ENCODE measurements at regions not wholly inside any gene's neighbourhood (a gene's known extent, or its start where the extent isn't known, plus 50 kb on each side); places are given as distances from the start of the nearest gene placed in this dataset.
"Not testable (repeated sequence)": the region's sequence is repeated elsewhere in the genome, so short reads cannot be mapped to it uniquely, and the experiment has no call there.

DNA sequence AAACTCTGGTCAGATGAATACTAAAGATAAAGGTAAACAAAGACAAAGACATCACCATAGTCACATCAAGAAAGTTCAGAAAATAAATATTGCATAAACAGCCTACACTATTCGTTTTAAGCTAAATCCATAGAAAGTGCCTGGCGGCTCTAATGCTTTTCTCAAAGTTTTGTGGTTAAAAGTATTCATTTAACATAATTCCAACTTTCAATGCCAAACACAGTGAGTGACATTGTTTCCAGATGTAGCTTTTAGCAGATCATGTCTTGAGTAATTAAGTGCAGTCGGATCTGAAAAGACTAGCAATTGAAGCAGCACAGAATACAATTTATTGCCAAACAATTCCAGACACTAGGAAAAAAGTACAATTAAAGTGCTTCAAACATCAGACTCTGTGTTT, 287.1 kb upstream of the ADGRL3 start:
- H3K79me2 ChIP-seq (ENCODE audit: control insufficient read depth, insufficient read depth, low read length), result no peaks in the 10 kb centered on the region
- no peaks in the 10 kb centered on the region for H3K4me1 ChIP-seq (ENCODE audit: control insufficient read depth, extremely low read depth, insufficient read depth, low read length)
- intact Hi-C loops (cut with micrococcal nuclease), result no loop called here
- H3K4me2 ChIP-seq (ENCODE audit: insufficient read depth, low read length), result no peak overlapping the region
- ChIA-PET CTCF (no interaction called here), POLR2A (no interaction called here)
- FAIRE-seq (no peak), DNase-seq (ENCODE audit: low read depth, low spot score) (no peak)
- H2AFZ ChIP-seq (ENCODE audit: low read depth, low read length), result no peak overlapping the region
- dilution Hi-C loops (cut with MboI; ENCODE audit: extremely low pct_ligation_motif_present, low sequenced_read_pairs), result no loop called here
- H4K20me1 ChIP-seq (replicated peaks; ENCODE audit: control insufficient read depth, extremely low read depth, insufficient read depth, low read length), result no peaks in the 10 kb centered on the region
- TF ChIP-seq POLR2A (IDR thresholded peaks at IDR 0.05; ENCODE audit: low read depth, low read length) (no peak), MYC (IDR thresholded peaks at IDR 0.05; ENCODE audit: low read depth, low read length) (no peak), JUN (IDR thresholded peaks at IDR 0.05; ENCODE audit: borderline replicate concordance, insufficient read depth, insufficient read length, low read depth) (no peak), GATA2 (IDR thresholded peaks at IDR 0.05; ENCODE audit: insufficient read depth, insufficient read length, low read depth, low read length) (no peak)
- TF ChIP-seq, protein P1, sequence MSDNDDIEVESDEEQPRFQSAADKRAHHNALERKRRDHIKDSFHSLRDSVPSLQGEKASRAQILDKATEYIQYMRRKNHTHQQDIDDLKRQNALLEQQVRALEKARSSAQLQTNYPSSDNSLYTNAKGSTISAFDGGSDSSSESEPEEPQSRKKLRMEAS (IDR thresholded peaks at IDR 0.05; ENCODE audit: insufficient read depth, insufficient read length), result no peak
- H3K4me3 ChIP-seq (replicated peaks in 1 of 3; ENCODE audit: insufficient read depth in 1 of 3, low read depth in 1 of 3, low read length in 3 of 3), result no peak overlapping the region
- BruUV-seq (replicated peaks), result no TSS peak
- H3K36me3 ChIP-seq (ENCODE audit: control insufficient read depth in 2 of 2, extremely low read depth in 1 of 2, insufficient read depth in 2 of 2, low read length in 2 of 2), result no peaks in the 10 kb centered on the region
- no peak overlapping the region for H3K27ac ChIP-seq (ENCODE audit: insufficient read depth, low read depth, low read length)
- H3K9me1 ChIP-seq (replicated peaks; ENCODE audit: control insufficient read depth, extremely low read depth, insufficient read depth, low read length), result no peaks in the 10 kb centered on the region
- H3K9ac ChIP-seq (replicated peaks; ENCODE audit: extremely low read depth, insufficient read depth, low read length), result no peak overlapping the region
- H3K27me3 ChIP-seq (ENCODE audit: control insufficient read depth in 2 of 2, insufficient read depth in 2 of 2, low read length in 2 of 2), result no peaks in the 10 kb centered on the region
- no peaks in the 10 kb centered on the region for H3K9me3 ChIP-seq (replicated peaks; ENCODE audit: control insufficient read depth, insufficient read depth, low read length)

DNA sequence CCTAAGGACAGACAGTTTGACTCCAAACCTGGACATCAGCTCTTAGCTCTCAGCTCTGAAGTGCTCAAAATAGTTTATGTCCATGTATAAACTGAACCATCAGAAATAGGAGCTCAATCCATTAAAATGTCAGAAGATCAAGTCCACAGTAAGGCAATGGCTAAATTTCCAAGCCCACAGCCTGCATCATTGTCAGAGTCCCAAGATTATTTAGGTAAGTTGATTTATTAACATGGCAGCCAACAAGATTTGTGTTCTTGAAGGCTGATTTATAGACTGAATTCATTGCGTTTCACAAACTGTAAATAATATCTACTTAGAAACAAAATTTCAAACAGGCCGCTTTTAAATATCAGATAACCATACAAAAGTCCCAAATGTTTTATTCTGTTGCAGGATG, 286.5 kb upstream of the ADGRL3 start:
- no peaks in the 10 kb centered on the region for H4K20me1 ChIP-seq (replicated peaks; ENCODE audit: control insufficient read depth, extremely low read depth, insufficient read depth, low read length)
- no TSS peak for BruUV-seq (replicated peaks)
- no peaks in the 10 kb centered on the region for H3K36me3 ChIP-seq (ENCODE audit: control insufficient read depth in 2 of 2, extremely low read depth in 1 of 2, insufficient read depth in 2 of 2, low read length in 2 of 2)
- no peaks in the 10 kb centered on the region for H3K27me3 ChIP-seq (ENCODE audit: control insufficient read depth in 2 of 2, insufficient read depth in 2 of 2, low read length in 2 of 2)
- dilution Hi-C loops (cut with MboI; ENCODE audit: extremely low pct_ligation_motif_present, low sequenced_read_pairs) (no loop called here), intact Hi-C loops (cut with micrococcal nuclease) (no loop called here)
- H3K9me1 ChIP-seq (replicated peaks; ENCODE audit: control insufficient read depth, extremely low read depth, insufficient read depth, low read length), result no peaks in the 10 kb centered on the region
- H3K9ac ChIP-seq (replicated peaks; ENCODE audit: extremely low read depth, insufficient read depth, low read length), result no peak overlapping the region
- H3K9me3 ChIP-seq (replicated peaks; ENCODE audit: control insufficient read depth, insufficient read depth, low read length), result no peaks in the 10 kb centered on the region
- DNase-seq (ENCODE audit: low read depth, low spot score), result no peak
- CTCF ChIA-PET, result no interaction called here
- H3K79me2 ChIP-seq (ENCODE audit: control insufficient read depth, insufficient read depth, low read length), result no peaks in the 10 kb centered on the region
- no peak overlapping the region for H2AFZ ChIP-seq (ENCODE audit: low read depth, low read length)
- no peaks in the 10 kb centered on the region for H3K4me1 ChIP-seq (ENCODE audit: control insufficient read depth, extremely low read depth, insufficient read depth, low read length)
- no peak for FAIRE-seq
- no peak overlapping the region for H3K4me2 ChIP-seq (ENCODE audit: insufficient read depth, low read length)
- no peak overlapping the region for H3K4me3 ChIP-seq (replicated peaks in 1 of 3; ENCODE audit: insufficient read depth in 1 of 3, low read depth in 1 of 3, low read length in 3 of 3)
- H3K27ac ChIP-seq (ENCODE audit: insufficient read depth, low read depth, low read length), result no peak overlapping the region
- TF ChIP-seq, protein P1 (IDR thresholded peaks at IDR 0.05; ENCODE audit: insufficient read depth, insufficient read length), result no peak
- no peak for TF ChIP-seq GATA2 (IDR thresholded peaks at IDR 0.05; ENCODE audit: insufficient read depth, insufficient read length, low read depth, low read length)
- TF ChIP-seq EZH2 (IDR thresholded peaks at IDR 0.05; ENCODE audit: borderline replicate concordance, low read depth, low read length, severe bottlenecking), result no peak
- TF ChIP-seq, protein P2, sequence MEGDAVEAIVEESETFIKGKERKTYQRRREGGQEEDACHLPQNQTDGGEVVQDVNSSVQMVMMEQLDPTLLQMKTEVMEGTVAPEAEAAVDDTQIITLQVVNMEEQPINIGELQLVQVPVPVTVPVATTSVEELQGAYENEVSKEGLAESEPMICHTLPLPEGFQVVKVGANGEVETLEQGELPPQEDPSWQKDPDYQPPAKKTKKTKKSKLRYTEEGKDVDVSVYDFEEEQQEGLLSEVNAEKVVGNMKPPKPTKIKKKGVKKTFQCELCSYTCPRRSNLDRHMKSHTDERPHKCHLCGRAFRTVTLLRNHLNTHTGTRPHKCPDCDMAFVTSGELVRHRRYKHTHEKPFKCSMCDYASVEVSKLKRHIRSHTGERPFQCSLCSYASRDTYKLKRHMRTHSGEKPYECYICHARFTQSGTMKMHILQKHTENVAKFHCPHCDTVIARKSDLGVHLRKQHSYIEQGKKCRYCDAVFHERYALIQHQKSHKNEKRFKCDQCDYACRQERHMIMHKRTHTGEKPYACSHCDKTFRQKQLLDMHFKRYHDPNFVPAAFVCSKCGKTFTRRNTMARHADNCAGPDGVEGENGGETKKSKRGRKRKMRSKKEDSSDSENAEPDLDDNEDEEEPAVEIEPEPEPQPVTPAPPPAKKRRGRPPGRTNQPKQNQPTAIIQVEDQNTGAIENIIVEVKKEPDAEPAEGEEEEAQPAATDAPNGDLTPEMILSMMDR (IDR thresholded peaks at IDR 0.05; ENCODE audit: extremely low read depth in 1 of 2, insufficient read depth in 1 of 2, low read depth in 1 of 2, low read length in 2 of 2), result no peak
- TF ChIP-seq JUN (IDR thresholded peaks at IDR 0.05; ENCODE audit: borderline replicate concordance, insufficient read depth, insufficient read length, low read depth), result no peak
- TF ChIP-seq POLR2A (IDR thresholded peaks at IDR 0.05; ENCODE audit: low read depth, low read length), result no peak
- TF ChIP-seq POLR2AphosphoS5 (IDR thresholded peaks at IDR 0.05; ENCODE audit: insufficient read depth, low read depth, low read length), result no peak
- TF ChIP-seq FOS (IDR thresholded peaks at IDR 0.05; ENCODE audit: borderline replicate concordance, insufficient read depth, low read length), result no peak
- no peak for TF ChIP-seq MYC (IDR thresholded peaks at IDR 0.05; ENCODE audit: low read depth, low read length)
- POLR2A ChIA-PET, result no interaction called here

DNA sequence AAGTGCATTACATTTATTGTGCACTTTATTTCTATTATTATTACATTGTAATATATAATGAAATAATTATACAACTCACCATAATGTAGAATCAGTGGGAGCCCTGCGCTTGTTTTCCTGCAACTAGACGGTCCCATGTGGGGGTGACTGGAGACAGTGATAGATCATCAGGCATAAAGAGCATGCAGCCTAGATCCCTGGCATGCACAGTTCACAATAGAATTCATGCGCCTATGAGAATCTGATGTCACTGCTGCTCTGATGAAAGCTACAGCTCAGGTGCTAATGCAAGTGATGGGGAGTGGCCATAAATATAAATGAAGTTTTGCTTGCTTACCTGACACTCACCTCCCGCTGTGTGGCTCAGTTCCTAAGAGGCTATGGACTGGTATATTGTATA, 278.4 kb upstream of the ADGRL3 start:
- H3K9me1 ChIP-seq (replicated peaks; ENCODE audit: control insufficient read depth, extremely low read depth, insufficient read depth, low read length); H3K9me3 ChIP-seq (replicated peaks; ENCODE audit: control insufficient read depth, insufficient read depth, low read length); H3K79me2 ChIP-seq (ENCODE audit: control insufficient read depth, insufficient read depth, low read length); FAIRE-seq; H3K27ac ChIP-seq (ENCODE audit: insufficient read depth, low read depth, low read length); H3K9ac ChIP-seq (replicated peaks; ENCODE audit: extremely low read depth, insufficient read depth, low read length); H3K27me3 ChIP-seq (ENCODE audit: control insufficient read depth in 2 of 2, insufficient read depth in 2 of 2, low read length in 2 of 2); H3K4me1 ChIP-seq (ENCODE audit: control insufficient read depth, extremely low read depth, insufficient read depth, low read length); H2AFZ ChIP-seq (ENCODE audit: low read depth, low read length); POLR2A ChIA-PET; H3K4me2 ChIP-seq (ENCODE audit: insufficient read depth, low read length); H4K20me1 ChIP-seq (replicated peaks; ENCODE audit: control insufficient read depth, extremely low read depth, insufficient read depth, low read length); CTCF ChIA-PET; H3K4me3 ChIP-seq (replicated peaks in 1 of 3; ENCODE audit: insufficient read depth in 1 of 3, low read depth in 1 of 3, low read length in 3 of 3); intact Hi-C loops (cut with micrococcal nuclease); BruUV-seq (replicated peaks); dilution Hi-C loops (cut with MboI; ENCODE audit: extremely low pct_ligation_motif_present, low sequenced_read_pairs); H3K36me3 ChIP-seq (ENCODE audit: control insufficient read depth in 2 of 2, extremely low read depth in 1 of 2, insufficient read depth in 2 of 2, low read length in 2 of 2); DNase-seq (ENCODE audit: low read depth, low spot score): not testable (repeated sequence)
